HG03135 (cell line): ENCODE measurements at regions not wholly inside any gene's neighbourhood (a gene's known extent, or its start where the extent isn't known, plus 50 kb on each side); places are given as distances from the start of the nearest gene placed in this dataset.
"Not testable (repeated sequence)": the region's sequence is repeated elsewhere in the genome, so short reads cannot be mapped to it uniquely, and the experiment has no call there.

Experiments
- ATAC-seq: cut with Tn5 transposase; IDR thresholded peaks from one replicate; pipeline ENCODE4 v1.9.1; 2021; ENCODE audit warnings: mild to moderate bottlenecking, moderate library complexity; ENCODE audit not compliant: unreplicated experiment

- ATAC-seq: no peak
These were observed 99.2 kb upstream of the UXS1 start for GRCh38 chr2:106293271-106293783.

- ATAC-seq: no peak
These were observed 98.5 kb upstream of the UXS1 start for GRCh38 chr2:106292627-106293026.

DNA sequence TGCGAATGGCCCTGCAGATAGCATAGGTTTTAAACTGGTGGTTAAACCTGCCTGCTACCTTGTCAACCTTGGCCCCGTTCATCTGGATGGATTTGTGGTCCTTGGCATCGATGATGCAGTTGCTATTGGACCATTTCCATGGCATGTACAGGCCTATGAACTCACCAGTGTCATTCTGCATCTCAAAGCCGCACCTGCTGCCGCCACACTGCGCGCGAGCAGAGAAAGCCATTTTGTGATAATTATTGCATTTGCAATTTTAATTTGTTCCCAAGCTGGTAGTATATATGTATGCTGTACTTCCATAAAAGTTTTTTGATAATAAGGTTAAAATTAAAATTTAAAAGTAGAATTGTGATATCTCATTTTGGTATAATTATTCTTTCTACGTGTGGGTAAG lies 94.8 kb upstream of the UXS1 start:
- ATAC-seq: no peak

DNA sequence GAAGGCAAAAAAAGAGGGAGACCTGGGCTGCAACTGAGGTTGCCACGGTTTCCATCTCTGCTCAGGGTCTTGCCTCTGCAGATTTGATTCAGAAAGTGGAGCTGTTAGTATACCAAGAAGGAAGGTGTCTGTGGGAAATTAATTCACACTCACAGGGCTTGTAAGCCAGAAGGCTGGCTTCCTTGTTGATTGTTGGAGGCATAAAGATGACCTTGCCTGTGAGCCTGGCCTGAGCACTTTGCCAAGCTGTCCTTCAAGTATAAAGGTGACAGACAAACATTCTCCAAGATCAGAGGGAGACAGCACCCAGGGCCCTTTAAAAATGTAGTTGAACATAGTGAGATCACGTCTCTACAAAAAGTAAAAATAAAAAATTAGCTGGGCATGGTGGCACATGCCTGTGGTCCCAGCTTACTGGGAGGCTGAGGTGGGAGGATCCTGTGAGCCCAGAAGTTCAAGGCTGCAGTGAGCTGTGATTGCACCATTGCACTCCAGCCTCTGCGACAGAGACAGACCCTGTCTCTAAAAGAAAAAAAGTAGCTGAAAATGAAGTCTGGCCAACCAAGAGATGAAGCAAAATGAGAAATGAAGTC lies 91.2 kb upstream of the UXS1 start:
- ATAC-seq: no peak

DNA sequence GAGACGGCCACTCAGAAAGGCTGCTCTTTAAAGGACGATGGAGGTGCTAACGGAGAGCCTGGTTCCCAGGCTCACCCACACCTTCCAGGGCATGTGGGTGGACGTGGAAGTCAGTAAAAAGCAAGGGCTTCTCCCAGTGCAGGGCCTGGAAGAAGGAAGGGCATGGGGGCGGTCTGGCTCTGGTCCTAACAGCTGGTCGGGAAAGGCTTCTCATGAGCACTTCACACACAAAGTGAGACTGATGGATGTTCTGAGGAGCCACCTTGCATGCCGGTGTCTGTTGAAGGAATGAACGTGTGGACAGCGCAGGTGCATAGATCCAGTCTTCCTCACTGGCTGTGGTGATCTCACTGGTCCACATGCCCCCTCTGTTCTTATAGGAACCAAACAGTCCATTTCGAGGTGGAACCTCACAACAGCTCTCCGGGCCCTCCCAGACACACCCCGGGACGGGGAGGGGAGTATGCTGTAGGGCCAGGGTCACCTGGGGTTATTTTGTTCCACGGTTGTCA lies 90.6 kb upstream of the UXS1 start:
- ATAC-seq: no peak

- ATAC-seq: no peak
These were observed 90.2 kb upstream of the UXS1 start for GRCh38 chr2:106284255-106284654.

DNA sequence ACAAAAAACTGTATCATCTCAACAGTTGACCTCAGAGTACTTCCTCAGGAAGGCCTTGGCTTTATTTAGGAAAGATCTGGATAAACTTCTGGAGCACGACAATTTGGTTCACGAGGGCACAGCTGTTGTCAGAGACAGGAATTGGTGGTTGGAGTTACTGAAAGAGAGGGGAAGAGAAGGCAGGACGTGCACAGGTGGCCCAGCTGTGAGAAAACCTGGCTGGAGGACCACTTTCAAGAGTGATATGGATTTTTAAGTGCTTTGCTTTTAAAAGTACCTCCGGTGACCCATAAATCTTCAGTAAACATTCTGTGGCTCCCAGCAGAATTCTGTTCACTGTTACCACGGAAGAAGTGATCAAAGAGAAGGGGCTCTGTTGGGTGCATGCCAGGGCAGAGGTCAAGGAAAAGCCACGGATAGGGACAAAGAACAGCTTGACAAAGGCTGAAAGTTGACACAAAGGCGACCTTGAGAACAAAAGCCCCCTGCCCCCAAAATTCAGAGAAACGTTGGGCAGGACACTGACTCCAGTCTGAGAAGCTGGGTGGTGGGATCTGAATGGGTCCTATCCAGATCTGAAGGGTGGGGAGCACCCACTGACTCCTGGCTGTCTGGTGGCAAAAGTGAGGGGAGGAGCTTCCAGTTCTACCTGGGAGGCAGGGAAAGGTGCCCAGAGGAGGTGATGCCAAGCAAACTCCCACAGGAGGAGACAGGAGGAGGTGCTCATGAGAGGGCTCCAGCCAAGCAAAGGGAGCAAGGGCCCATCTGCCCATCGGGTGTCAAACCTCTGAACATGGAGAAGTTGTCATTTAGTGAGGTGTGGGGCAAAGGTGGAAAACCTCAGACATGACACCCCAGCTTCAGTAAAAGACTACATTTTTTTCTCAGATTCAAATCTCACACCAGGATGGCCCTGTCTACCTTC lies 89.4 kb upstream of the UXS1 start:
- ATAC-seq: not testable (repeated sequence)

GRCh38 chr2:106282462-106283170 lies 88.5 kb upstream of the UXS1 start:
- ATAC-seq: no peak

GRCh38 chr2:106281907-106282430 lies 87.9 kb upstream of the UXS1 start:
- ATAC-seq: not testable (repeated sequence)

DNA sequence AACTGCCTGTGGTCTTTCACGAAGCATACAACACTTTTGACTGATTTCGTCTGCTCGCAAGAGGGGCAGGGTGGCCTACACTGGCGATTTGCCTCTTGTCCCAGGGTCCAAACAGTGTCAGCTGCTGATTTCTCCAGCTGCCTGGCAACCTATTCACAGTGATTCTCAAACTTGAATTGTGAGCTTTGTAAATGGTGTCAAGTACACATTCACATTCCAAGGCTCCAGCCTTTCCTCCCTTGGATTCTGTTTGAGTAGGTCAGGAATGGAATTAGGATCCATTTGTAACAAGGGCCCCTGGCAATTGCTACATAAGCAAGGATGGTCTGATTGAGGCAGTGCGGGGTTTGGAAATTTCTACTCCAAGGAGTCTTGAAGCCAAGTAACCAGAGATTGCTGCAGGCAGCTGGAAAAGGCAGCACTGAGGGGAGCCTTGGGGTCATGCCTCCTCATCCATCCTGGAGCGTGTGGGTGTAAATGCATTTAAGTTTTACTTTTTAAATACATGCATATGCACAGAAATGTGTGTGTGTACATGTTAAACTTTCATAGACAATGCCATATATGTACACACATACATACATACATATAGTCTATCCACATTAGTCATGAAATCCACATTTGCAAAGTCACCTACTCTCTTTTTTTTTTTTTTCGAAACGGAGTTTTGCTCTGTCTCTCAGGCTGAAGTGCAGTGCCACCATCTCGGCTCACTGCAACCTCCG lies 86.8 kb upstream of the UXS1 start:
- ATAC-seq: no peak

DNA sequence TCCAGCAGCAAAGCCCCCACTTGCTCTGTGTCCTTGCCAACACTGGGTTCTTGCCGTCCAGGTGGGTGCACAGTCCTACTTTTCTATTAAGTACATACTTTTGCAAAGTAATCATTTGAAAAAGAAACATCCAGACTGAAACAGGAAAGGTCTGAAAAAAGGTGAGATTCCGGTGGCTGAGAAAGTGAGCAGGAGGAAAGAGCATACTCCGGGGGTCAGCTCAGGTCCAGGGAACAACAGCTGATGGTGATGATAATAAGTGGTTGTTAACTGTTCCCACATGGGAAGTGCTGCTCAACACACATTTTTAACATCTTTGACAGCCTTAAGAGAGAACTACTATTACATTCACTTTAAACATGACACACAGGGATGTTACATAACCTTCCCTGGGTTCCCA lies 86.1 kb upstream of the UXS1 start:
- no peak for ATAC-seq

DNA sequence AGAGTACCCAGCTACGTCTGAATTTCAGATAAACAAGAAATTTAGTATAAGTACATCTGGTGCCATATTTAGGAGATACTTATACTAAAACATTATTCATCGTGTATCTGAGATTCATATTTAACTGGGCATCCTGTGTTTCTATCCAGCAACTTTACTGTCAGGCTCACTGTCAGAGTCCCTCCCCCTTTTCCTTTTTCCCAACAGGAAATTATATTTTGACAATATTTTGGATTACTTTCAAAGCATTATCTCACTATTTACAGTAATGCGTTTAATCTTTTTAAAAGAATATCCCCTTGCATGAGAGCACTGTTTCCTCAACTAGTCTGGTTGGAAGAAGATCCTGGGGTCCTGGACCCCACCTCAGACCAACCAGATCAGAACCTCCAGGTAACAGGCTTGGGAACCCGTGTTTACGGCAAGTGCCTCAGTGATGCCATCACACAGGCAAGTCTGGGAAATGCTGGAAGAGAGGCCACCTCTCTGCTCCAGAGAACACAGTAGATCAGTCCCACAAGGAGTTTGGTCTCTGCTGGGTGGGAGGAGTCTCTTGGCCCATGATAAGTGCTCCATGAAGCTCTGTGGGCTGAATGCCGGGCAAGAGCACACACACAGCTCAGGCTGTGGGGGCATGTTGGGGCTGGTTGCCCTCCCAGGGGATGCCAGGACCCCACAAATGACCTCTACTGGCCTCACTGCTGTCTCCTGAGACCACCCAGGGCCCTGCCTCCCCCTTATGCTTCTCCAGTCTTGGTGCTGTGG lies 84.2 kb upstream of the UXS1 start:
- no peak for ATAC-seq

GRCh38 chr2:106277426-106277825 lies 83.3 kb upstream of the UXS1 start:
- no peak for ATAC-seq

DNA sequence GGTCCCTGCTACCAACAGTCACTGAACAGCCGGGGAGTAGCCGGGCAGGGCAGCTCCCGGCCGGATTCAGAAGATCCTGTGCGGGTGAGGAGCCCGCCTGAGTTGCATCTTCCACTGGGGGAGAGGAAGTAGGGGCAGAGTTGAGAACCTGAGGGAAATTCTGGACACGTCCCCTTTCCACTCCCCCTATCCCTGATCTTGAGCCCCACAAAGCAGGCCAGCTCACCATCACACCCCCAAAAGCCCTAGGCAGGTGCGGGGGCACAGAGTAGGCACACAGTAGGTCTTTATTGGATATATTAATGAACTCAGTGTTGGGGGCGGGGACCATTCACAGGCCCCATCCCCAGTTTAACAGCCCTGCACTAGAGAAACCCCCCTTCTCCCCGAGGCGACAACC lies 81.9 kb upstream of the UXS1 start:
- no peak for ATAC-seq

GRCh38 chr2:106274668-106275067 lies 80.6 kb upstream of the UXS1 start:
- no peak for ATAC-seq

GRCh38 chr2:106272216-106272807 lies 78.2 kb upstream of the UXS1 start:
- no peak for ATAC-seq

- no peak for ATAC-seq
These were observed 76.4 kb upstream of the UXS1 start for GRCh38 chr2:106270471-106270891.

- peak; percentile 93 for ATAC-seq
These were observed 75.6 kb upstream of the UXS1 start for GRCh38 chr2:106269591-106270291.

DNA sequence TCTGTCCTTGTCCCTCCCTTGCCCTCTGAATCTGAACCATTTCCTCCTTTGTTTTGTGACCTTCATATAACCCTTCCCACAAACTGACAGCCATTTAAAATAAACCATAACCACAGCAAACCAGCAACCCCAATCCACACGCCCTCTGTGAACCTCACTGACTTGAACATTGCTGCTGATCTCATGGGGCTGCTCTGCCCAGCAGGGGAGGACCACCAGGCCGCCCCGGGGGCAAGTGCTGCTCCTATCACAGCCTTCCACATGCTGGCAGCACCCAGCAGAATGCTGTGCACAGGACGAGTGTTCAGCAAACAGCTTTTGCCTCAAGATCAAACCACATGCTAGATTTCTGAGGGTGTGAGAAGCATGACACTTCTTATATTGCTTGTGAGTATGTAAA lies 73.9 kb upstream of the UXS1 start:
- ATAC-seq: no peak
